GM23338 (cell line): ENCODE measurements at regions not wholly inside any gene's neighbourhood (a gene's known extent, or its start where the extent isn't known, plus 50 kb on each side); places are given as distances from the start of the nearest gene placed in this dataset.

Experiments used
- ATAC-seq: fragments of 200-7000 bp; cut with Tn5 transposase; 3 replicates; pipeline ENCODE4 v1.9.1; 2020
- DNase-seq: peaks from one replicate; pipeline ENCODE4 v3.0.0-alpha.2; 2015; ENCODE audit warnings: low spot score
- H2AFZ ChIP-seq: fragments of 200-600 bp; sonication (generic); 2 replicates; pipeline ENCODE4 v1.8.0; 2016; ENCODE audit warnings: antibody characterized with exemption, mild to moderate bottlenecking, moderate library complexity
- H3F3A ChIP-seq: fragments of 200-600 bp; sonication (generic); replicated peaks from 2 replicates; pipeline ENCODE4 v1.8.0; 2017; ENCODE audit warnings: antibody characterized with exemption, mixed run types, low read depth
- H3K27ac ChIP-seq: fragments of 200-600 bp; sonication (generic); 2 replicates; pipeline ENCODE4 v1.6.1; 2016; ENCODE audit warnings: low read depth
- H3K27me3 ChIP-seq: fragments of 200-600 bp; sonication (generic); 2 replicates; pipeline ENCODE4 v1.8.0; 2016; ENCODE audit warnings: mild to moderate bottlenecking, mixed run types, moderate library complexity; ENCODE audit not compliant: insufficient read depth
- H3K36me3 ChIP-seq: fragments of 200-600 bp; sonication (generic); 2 replicates; pipeline ENCODE4 v1.8.0; 2016; ENCODE audit warnings: mild to moderate bottlenecking; ENCODE audit not compliant: insufficient read depth
- H3K4me1 ChIP-seq: fragments of 200-600 bp; sonication (generic); 2 replicates; pipeline ENCODE4 v1.8.0; 2016; ENCODE audit warnings: mild to moderate bottlenecking, moderate library complexity; ENCODE audit not compliant: insufficient read depth
- H3K4me2 ChIP-seq: fragments of 200-600 bp; sonication (generic); 2 replicates; pipeline ENCODE4 v1.7.1; 2017; ENCODE audit warnings: mixed run types
- H3K4me3 ChIP-seq: fragments of 200-600 bp; sonication (generic); 2 replicates; pipeline ENCODE4 v1.6.1; 2016; ENCODE audit warnings: mixed run types
- H3K79me2 ChIP-seq: fragments of 200-600 bp; sonication (generic); replicated peaks from 2 replicates; pipeline ENCODE4 v1.8.0; 2017; ENCODE audit warnings: mild to moderate bottlenecking; ENCODE audit not compliant: insufficient read depth
- H3K9me2 ChIP-seq: fragments of 200-600 bp; sonication (generic); 2 replicates; pipeline ENCODE4 v1.8.0; 2017; ENCODE audit not compliant: insufficient read depth
- H4K20me1 ChIP-seq: fragments of 200-600 bp; sonication (generic); replicated peaks from 2 replicates; pipeline ENCODE4 v1.8.0; 2017; ENCODE audit warnings: mild to moderate bottlenecking; ENCODE audit not compliant: insufficient read depth
- H3K27ac Mint-ChIP-seq: 2 replicates; pipeline ENCODE4 v1.8.0; 2020; ENCODE audit warnings: inconsistent platforms, mild to moderate bottlenecking, moderate library complexity, mixed read lengths
- H3K27me3 Mint-ChIP-seq: 3 replicates; pipeline ENCODE4 v1.8.0; 2022; ENCODE audit warnings: low read depth, mild to moderate bottlenecking, moderate library complexity, mixed read lengths, inconsistent platforms; ENCODE audit not compliant: insufficient read depth, poor library complexity
- H3K36me3 Mint-ChIP-seq: 3 replicates; pipeline ENCODE4 v1.8.0; 2021; ENCODE audit warnings: low read depth, mild to moderate bottlenecking, inconsistent platforms, moderate library complexity, mixed read lengths
- H3K4me1 Mint-ChIP-seq: 3 replicates; pipeline ENCODE4 v1.8.0; 2020; ENCODE audit warnings: mild to moderate bottlenecking, inconsistent platforms, mixed read lengths
- H3K4me3 Mint-ChIP-seq: 3 replicates; pipeline ENCODE4 v1.8.0; 2021; ENCODE audit warnings: moderate library complexity, mild to moderate bottlenecking, inconsistent platforms, mixed read lengths
- H3K9me3 Mint-ChIP-seq: 3 replicates; pipeline ENCODE4 v1.8.0; 2020; ENCODE audit warnings: moderate library complexity, mild to moderate bottlenecking, inconsistent platforms, mixed read lengths
- CREB1 ChIP-seq: fragments of 250-450 bp; sonication (Bioruptor Pico); IDR thresholded peaks from 2 replicates; pipeline ENCODE4 v1.5.0; 2020; ENCODE audit warnings: low read depth, mild to moderate bottlenecking, moderate library complexity
- EZH2 ChIP-seq: fragments of 200-600 bp; sonication (generic); IDR thresholded peaks from one replicate; pipeline ENCODE4 v1.8.0; 2017; ENCODE audit warnings: antibody characterized with exemption, mild to moderate bottlenecking, low read depth; ENCODE audit not compliant: unreplicated experiment
- EZH2phosphoT487 ChIP-seq: fragments of 200-600 bp; sonication (generic); IDR thresholded peaks from one replicate; pipeline ENCODE4 v1.8.1; 2018; ENCODE audit warnings: antibody characterized with exemption; ENCODE audit not compliant: unreplicated experiment
- JUNB ChIP-seq: IDR thresholded peaks from one replicate; pipeline ENCODE4 v1.6.1; 2016; ENCODE audit warnings: antibody characterized with exemption; ENCODE audit not compliant: unreplicated experiment
- NANOG ChIP-seq: IDR thresholded peaks from 2 replicates; pipeline ENCODE4 v1.6.1; 2016; ENCODE audit warnings: antibody characterized with exemption, borderline replicate concordance
- POLR2AphosphoS5 ChIP-seq: IDR thresholded peaks from 2 replicates; pipeline ENCODE4 v1.6.1; 2016; ENCODE audit warnings: antibody characterized with exemption, low read depth
- STAT1 ChIP-seq: IDR thresholded peaks from one replicate; pipeline ENCODE4 v1.6.1; 2016; ENCODE audit warnings: antibody characterized with exemption; ENCODE audit not compliant: unreplicated experiment
- ZNF114 ChIP-seq: fragments of 250-450 bp; sonication (Bioruptor Pico); IDR thresholded peaks from 2 replicates; pipeline ENCODE4 v1.5.0; 2020; ENCODE audit warnings: mild to moderate bottlenecking, moderate library complexity
- ZNF331 ChIP-seq: fragments of 250-450 bp; sonication (Bioruptor Pico); IDR thresholded peaks from 2 replicates; pipeline ENCODE4 v1.5.0; 2020; ENCODE audit warnings: low read depth, mild to moderate bottlenecking, moderate library complexity
- TF ChIP-seq, protein P1 (sequence below): fragments of 250-450 bp; sonication (Bioruptor Pico); IDR thresholded peaks from 2 replicates; pipeline ENCODE4 v1.5.0; 2020; ENCODE audit warnings: mild to moderate bottlenecking, moderate library complexity
- TF ChIP-seq, protein P2 (sequence below), 2 experiments: fragments of 200-600 bp in 1 of 2; sonication (generic) in 1 of 2; conservative IDR thresholded peaks; 2 replicates each; pipeline versions ENCODE4 v1.5.1 to v1.6.1; 2016 to 2017; ENCODE audit warnings: antibody characterized with exemption in 2 of 2, low read depth in 2 of 2, mild to moderate bottlenecking in 2 of 2, moderate library complexity in 1 of 2
- TF ChIP-seq, protein P3 (sequence below): IDR thresholded peaks from 2 replicates; pipeline ENCODE4 v1.6.1; 2016; ENCODE audit warnings: antibody characterized with exemption
- TF ChIP-seq, protein P4 (sequence below): IDR thresholded peaks from one replicate; pipeline ENCODE4 v1.6.1; 2018; ENCODE audit warnings: antibody characterized with exemption; ENCODE audit not compliant: unreplicated experiment

DNA sequence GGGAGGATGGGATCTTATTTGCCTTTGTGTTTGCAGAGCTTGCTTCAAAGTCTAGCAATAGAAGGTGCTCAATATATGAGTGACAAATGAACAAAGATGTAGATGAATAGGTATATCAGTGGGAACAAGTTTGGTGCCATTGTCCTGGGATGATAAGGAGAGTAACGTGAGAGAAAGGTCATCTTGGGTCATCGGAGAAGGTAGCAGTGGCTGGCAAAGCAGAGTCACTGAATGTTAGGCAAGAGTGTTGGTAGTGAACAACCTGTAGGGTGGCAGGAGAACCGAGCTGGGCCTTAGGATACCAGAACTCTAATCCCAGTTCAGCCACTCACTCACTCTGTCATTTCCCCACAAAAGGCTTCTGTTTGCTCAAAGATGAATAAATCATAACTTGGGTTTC lies 87.2 kb downstream of the CCDC71L start:
- H3K4me3 ChIP-seq: no peak overlapping the region
- H3K4me3 Mint-ChIP-seq: no peak overlapping the region
- DNase-seq: no peak
- no peaks in the 10 kb centered on the region for H3K36me3 ChIP-seq
- peaks cover 3% of the 10 kb centered on the region for H3K27me3 Mint-ChIP-seq
- no peak overlapping the region for H3K27ac Mint-ChIP-seq
- H3K27me3 ChIP-seq: no peaks in the 10 kb centered on the region
- ATAC-seq: no peak
- peaks cover 9% of the 10 kb centered on the region for H3K9me2 ChIP-seq
- H3F3A ChIP-seq: no peaks in the 10 kb centered on the region
- H3K4me1 Mint-ChIP-seq: peaks cover 5% of the 10 kb centered on the region
- H3K4me2 ChIP-seq: no peak overlapping the region
- no peaks in the 10 kb centered on the region for H3K79me2 ChIP-seq
- TF ChIP-seq JUNB (no peak), STAT1 (no peak), POLR2AphosphoS5 (no peak), EZH2 (no peak), ZNF331 (CRISPR knock-in tag) (no peak), ZNF114 (CRISPR knock-in tag) (no peak), NANOG (no peak), CREB1 (CRISPR knock-in tag) (no peak), EZH2phosphoT487 (no peak)
- TF ChIP-seq, protein P1, sequence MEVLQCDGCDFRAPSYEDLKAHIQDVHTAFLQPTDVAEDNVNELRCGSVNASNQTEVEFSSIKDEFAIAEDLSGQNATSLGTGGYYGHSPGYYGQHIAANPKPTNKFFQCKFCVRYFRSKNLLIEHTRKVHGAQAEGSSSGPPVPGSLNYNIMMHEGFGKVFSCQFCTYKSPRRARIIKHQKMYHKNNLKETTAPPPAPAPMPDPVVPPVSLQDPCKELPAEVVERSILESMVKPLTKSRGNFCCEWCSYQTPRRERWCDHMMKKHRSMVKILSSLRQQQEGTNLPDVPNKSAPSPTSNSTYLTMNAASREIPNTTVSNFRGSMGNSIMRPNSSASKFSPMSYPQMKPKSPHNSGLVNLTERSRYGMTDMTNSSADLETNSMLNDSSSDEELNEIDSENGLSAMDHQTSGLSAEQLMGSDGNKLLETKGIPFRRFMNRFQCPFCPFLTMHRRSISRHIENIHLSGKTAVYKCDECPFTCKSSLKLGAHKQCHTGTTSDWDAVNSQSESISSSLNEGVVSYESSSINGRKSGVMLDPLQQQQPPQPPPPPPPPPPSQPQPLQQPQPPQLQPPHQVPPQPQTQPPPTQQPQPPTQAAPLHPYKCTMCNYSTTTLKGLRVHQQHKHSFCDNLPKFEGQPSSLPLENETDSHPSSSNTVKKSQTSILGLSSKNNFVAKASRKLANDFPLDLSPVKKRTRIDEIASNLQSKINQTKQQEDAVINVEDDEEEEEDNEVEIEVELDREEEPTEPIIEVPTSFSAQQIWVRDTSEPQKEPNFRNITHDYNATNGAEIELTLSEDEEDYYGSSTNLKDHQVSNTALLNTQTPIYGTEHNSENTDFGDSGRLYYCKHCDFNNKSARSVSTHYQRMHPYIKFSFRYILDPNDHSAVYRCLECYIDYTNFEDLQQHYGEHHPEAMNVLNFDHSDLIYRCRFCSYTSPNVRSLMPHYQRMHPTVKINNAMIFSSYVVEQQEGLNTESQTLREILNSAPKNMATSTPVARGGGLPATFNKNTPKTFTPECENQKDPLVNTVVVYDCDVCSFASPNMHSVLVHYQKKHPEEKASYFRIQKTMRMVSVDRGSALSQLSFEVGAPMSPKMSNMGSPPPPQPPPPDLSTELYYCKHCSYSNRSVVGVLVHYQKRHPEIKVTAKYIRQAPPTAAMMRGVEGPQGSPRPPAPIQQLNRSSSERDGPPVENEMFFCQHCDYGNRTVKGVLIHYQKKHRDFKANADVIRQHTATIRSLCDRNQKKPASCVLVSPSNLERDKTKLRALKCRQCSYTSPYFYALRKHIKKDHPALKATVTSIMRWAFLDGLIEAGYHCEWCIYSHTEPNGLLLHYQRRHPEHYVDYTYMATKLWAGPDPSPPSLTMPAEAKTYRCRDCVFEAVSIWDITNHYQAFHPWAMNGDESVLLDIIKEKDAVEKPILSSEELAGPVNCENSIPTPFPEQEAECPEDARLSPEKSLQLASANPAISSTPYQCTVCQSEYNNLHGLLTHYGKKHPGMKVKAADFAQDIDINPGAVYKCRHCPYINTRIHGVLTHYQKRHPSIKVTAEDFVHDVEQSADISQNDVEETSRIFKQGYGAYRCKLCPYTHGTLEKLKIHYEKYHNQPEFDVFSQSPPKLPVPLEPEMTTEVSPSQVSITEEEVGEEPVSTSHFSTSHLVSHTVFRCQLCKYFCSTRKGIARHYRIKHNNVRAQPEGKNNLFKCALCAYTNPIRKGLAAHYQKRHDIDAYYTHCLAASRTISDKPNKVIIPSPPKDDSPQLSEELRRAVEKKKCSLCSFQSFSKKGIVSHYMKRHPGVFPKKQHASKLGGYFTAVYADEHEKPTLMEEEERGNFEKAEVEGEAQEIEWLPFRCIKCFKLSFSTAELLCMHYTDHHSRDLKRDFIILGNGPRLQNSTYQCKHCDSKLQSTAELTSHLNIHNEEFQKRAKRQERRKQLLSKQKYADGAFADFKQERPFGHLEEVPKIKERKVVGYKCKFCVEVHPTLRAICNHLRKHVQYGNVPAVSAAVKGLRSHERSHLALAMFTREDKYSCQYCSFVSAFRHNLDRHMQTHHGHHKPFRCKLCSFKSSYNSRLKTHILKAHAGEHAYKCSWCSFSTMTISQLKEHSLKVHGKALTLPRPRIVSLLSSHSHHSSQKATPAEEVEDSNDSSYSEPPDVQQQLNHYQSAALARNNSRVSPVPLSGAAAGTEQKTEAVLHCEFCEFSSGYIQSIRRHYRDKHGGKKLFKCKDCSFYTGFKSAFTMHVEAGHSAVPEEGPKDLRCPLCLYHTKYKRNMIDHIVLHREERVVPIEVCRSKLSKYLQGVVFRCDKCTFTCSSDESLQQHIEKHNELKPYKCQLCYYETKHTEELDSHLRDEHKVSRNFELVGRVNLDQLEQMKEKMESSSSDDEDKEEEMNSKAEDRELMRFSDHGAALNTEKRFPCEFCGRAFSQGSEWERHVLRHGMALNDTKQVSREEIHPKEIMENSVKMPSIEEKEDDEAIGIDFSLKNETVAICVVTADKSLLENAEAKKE (CRISPR knock-in tag): no peak
- TF ChIP-seq, protein P2, sequence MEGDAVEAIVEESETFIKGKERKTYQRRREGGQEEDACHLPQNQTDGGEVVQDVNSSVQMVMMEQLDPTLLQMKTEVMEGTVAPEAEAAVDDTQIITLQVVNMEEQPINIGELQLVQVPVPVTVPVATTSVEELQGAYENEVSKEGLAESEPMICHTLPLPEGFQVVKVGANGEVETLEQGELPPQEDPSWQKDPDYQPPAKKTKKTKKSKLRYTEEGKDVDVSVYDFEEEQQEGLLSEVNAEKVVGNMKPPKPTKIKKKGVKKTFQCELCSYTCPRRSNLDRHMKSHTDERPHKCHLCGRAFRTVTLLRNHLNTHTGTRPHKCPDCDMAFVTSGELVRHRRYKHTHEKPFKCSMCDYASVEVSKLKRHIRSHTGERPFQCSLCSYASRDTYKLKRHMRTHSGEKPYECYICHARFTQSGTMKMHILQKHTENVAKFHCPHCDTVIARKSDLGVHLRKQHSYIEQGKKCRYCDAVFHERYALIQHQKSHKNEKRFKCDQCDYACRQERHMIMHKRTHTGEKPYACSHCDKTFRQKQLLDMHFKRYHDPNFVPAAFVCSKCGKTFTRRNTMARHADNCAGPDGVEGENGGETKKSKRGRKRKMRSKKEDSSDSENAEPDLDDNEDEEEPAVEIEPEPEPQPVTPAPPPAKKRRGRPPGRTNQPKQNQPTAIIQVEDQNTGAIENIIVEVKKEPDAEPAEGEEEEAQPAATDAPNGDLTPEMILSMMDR (conservative IDR thresholded peaks at IDR 0.05; ENCODE audit: low read depth in 2 of 2): no peak
- TF ChIP-seq, protein P3, sequence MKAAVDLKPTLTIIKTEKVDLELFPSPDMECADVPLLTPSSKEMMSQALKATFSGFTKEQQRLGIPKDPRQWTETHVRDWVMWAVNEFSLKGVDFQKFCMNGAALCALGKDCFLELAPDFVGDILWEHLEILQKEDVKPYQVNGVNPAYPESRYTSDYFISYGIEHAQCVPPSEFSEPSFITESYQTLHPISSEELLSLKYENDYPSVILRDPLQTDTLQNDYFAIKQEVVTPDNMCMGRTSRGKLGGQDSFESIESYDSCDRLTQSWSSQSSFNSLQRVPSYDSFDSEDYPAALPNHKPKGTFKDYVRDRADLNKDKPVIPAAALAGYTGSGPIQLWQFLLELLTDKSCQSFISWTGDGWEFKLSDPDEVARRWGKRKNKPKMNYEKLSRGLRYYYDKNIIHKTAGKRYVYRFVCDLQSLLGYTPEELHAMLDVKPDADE: no peak
- TF ChIP-seq, protein P4, sequence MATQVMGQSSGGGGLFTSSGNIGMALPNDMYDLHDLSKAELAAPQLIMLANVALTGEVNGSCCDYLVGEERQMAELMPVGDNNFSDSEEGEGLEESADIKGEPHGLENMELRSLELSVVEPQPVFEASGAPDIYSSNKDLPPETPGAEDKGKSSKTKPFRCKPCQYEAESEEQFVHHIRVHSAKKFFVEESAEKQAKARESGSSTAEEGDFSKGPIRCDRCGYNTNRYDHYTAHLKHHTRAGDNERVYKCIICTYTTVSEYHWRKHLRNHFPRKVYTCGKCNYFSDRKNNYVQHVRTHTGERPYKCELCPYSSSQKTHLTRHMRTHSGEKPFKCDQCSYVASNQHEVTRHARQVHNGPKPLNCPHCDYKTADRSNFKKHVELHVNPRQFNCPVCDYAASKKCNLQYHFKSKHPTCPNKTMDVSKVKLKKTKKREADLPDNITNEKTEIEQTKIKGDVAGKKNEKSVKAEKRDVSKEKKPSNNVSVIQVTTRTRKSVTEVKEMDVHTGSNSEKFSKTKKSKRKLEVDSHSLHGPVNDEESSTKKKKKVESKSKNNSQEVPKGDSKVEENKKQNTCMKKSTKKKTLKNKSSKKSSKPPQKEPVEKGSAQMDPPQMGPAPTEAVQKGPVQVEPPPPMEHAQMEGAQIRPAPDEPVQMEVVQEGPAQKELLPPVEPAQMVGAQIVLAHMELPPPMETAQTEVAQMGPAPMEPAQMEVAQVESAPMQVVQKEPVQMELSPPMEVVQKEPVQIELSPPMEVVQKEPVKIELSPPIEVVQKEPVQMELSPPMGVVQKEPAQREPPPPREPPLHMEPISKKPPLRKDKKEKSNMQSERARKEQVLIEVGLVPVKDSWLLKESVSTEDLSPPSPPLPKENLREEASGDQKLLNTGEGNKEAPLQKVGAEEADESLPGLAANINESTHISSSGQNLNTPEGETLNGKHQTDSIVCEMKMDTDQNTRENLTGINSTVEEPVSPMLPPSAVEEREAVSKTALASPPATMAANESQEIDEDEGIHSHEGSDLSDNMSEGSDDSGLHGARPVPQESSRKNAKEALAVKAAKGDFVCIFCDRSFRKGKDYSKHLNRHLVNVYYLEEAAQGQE: no peak
- H2AFZ ChIP-seq: no peak overlapping the region
- H3K9me3 Mint-ChIP-seq: peaks cover 12% of the 10 kb centered on the region
- H3K27ac ChIP-seq: no peak overlapping the region
- no peaks in the 10 kb centered on the region for H4K20me1 ChIP-seq
- H3K36me3 Mint-ChIP-seq: peaks cover 13% of the 10 kb centered on the region
- no peaks in the 10 kb centered on the region for H3K4me1 ChIP-seq
